AG10803 (cell line): ENCODE measurements at regions not wholly inside any gene's neighbourhood (a gene's known extent, or its start where the extent isn't known, plus 50 kb on each side); places are given as distances from the start of the nearest gene placed in this dataset.

Experiments
- DNase-seq: peaks from one replicate; pipeline ENCODE4 v3.0.0; 2010; ENCODE audit warnings: low read depth
- H3K4me3 ChIP-seq: 2 replicates; pipeline ENCODE4 v1.5.1; 2011; ENCODE audit warnings: mild to moderate bottlenecking, low read length, control low read depth
- CTCF ChIP-seq: conservative IDR thresholded peaks from 2 replicates; pipeline ENCODE4 v1.5.1; 2011; ENCODE audit warnings: mild to moderate bottlenecking, low read length, control low read depth, inconsistent platforms

GRCh38 chr4:79512363-79512762, 104.3 kb upstream of the GK2 start:
- DNase-seq, result no peak
- no peak overlapping the region for H3K4me3 ChIP-seq
- TF ChIP-seq CTCF, result no peak

GRCh38 chr4:79502081-79502480, 94.1 kb upstream of the GK2 start:
- no peak for DNase-seq
- TF ChIP-seq CTCF, result no peak
- H3K4me3 ChIP-seq, result no peak overlapping the region

GRCh38 chr4:79498282-79498681, 90.3 kb upstream of the GK2 start:
- DNase-seq, result peak; percentile 8
- H3K4me3 ChIP-seq, result no peak overlapping the region
- TF ChIP-seq CTCF, result no peak

- no peak overlapping the region for H3K4me3 ChIP-seq
- TF ChIP-seq CTCF, result no peak
- DNase-seq, result no peak
These were observed 89.0 kb upstream of the GK2 start for GRCh38 chr4:79497001-79497400.

GRCh38 chr4:79495447-79495846, 87.4 kb upstream of the GK2 start:
- no peak for DNase-seq
- TF ChIP-seq CTCF, result no peak
- no peak overlapping the region for H3K4me3 ChIP-seq

- no peak for TF ChIP-seq CTCF
- H3K4me3 ChIP-seq, result no peak overlapping the region
- DNase-seq, result no peak
These were observed 84.1 kb upstream of the GK2 start for GRCh38 chr4:79492148-79492547.

GRCh38 chr4:79489506-79489905, 81.5 kb upstream of the GK2 start:
- no peak for DNase-seq
- TF ChIP-seq CTCF, result no peak
- H3K4me3 ChIP-seq, result no peak overlapping the region
